ENCODE measurements at regions not wholly inside any gene's neighbourhood (a gene's known extent, or its start where the extent isn't known, plus 50 kb on each side); places are given as distances from the start of the nearest gene placed in this dataset.

DNA sequence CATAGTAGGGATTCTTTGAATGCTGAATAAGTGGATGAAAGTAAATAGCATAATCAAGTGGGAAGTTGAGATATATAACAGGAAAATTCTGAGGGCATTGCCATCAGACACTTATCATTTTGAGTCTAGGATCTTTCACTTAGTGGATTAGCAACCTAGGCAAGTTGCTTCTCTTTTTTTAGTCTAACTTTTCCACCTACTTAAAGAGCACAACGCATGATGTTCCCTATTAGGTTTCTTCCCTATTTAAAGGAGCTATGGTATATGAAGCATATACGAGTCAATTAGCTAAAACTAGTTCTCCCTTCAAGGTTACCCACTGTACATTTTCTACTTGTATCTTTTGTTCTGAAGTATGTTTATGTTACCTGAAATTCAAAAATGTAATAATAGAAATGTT lies 67.1 kb upstream of the HS3ST1 start:
- no peak overlapping the region for H2AFZ ChIP-seq (ENCODE audit: low read depth, low read length, poor library complexity, severe bottlenecking)
- H3K9ac ChIP-seq (ENCODE audit: low read length) = peak overlapping the region; percentile 63
- no TSS peak for BruUV-seq (replicated peaks)
- no peaks in the 10 kb centered on the region for H3K9me3 ChIP-seq (ENCODE audit: control insufficient read depth in 1 of 2, insufficient read depth in 1 of 2, low read depth in 1 of 2, low read length in 2 of 2)
- H3K9me2 ChIP-seq (ENCODE audit: insufficient read depth) = no peaks in the 10 kb centered on the region
- peaks cover 24 to 44% of the 10 kb centered on the region in 2 experiments for H3K4me1 ChIP-seq (ENCODE audit: control insufficient read depth in 1 of 2, insufficient read depth in 2 of 2, low read length in 2 of 2)
- RAD21 ChIA-PET (ENCODE audit: low non-redundant PET in 1 of 2, low total read pairs in 2 of 2, uncharacterized antibody in 2 of 2, unreplicated experiment in 2 of 2) = no interaction called here
- TF ChIP-seq ELF1 (IDR thresholded peaks at IDR 0.05; ENCODE audit: borderline replicate concordance, low read depth) (no peak), YY1 (IDR thresholded peaks at IDR 0.05; ENCODE audit: extremely low read depth, insufficient replicate concordance, low read depth, low read length) (no peak), FOSL1 (IDR thresholded peaks at IDR 0.05; ENCODE audit: low read depth) (no peak), ZNF274 (IDR thresholded peaks at IDR 0.05; ENCODE audit: low read depth, low read length) (no peak), SP1 (IDR thresholded peaks at IDR 0.05; ENCODE audit: low read depth) (no peak), EZH2phosphoT487 (IDR thresholded peaks at IDR 0.05; ENCODE audit: borderline replicate concordance) (no peak), TCF7L2 (IDR thresholded peaks at IDR 0.05; ENCODE audit: borderline replicate concordance, extremely low read depth, insufficient read depth, insufficient read length) (no peak), SIN3A (IDR thresholded peaks at IDR 0.05; ENCODE audit: low read depth) (no peak), EGR1 (IDR thresholded peaks at IDR 0.05; ENCODE audit: low read depth) (no peak), POLR2A (IDR thresholded peaks at IDR 0.05; ENCODE audit: borderline replicate concordance, extremely low read depth, insufficient read depth, insufficient read length) (no peak)
- TF ChIP-seq, protein P1, sequence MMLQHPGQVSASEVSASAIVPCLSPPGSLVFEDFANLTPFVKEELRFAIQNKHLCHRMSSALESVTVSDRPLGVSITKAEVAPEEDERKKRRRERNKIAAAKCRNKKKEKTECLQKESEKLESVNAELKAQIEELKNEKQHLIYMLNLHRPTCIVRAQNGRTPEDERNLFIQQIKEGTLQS (IDR thresholded peaks at IDR 0.05) = no peak
- DNase-seq (ENCODE audit: low read depth, low spot score) (no peak), ATAC-seq (no peak)
- no peaks in the 10 kb centered on the region for H3K27me3 ChIP-seq (ENCODE audit: insufficient read depth, low read length)
- no peaks in the 10 kb centered on the region for H3K36me3 ChIP-seq (ENCODE audit: control insufficient read depth in 1 of 2, insufficient read depth in 2 of 2, low read length in 2 of 2)
- H3K4me3 ChIP-seq (replicated peaks in 1 of 2; ENCODE audit: low read depth in 1 of 2, low read length in 2 of 2) = no peak overlapping the region
- no peaks in the 10 kb centered on the region for H3K79me2 ChIP-seq (ENCODE audit: insufficient read depth, low read length)
- H3K4me2 ChIP-seq (ENCODE audit: low read length) = peak overlapping the region; percentile 66
- CTCF ChIA-PET = no interaction called here
- H3K27ac ChIP-seq (ENCODE audit: low read depth, low read length) = peak overlapping the region; percentile 72; the same call in 1 of the 2 replicates
- intact Hi-C loops (cut with micrococcal nuclease) = loop anchor here (2.0 kb wide), 1 partner anchor 67 kb away; the partner anchor contains the start of gene HS3ST1
- H4K20me1 ChIP-seq (ENCODE audit: insufficient read depth) = no peaks in the 10 kb centered on the region
- POLR2A ChIA-PET = interaction anchor here (0.8 to 1.2 kb wide), 3 partner anchors 11 to 136 kb away, joined by 3 to 5 read pairs (median 3); no protein-coding TSS in a partner anchor

DNA sequence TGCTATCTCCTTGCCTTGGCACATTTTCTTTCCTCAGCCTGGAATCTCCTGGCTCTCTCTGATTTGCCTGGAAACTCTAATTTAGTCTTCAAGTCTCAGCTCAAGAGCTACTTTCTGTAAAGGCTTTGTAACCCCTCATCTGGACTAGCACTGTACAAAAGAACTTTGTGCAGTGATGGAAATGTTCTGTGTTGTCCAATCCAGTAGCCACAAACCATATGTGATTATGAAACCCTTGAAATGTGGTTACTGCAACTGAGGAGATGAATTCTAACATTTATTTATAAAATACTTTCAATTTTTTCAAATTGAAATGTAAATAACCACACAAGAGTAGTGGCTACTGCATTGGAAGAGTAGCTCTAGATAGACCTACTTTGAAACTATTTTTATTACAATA lies 66.6 kb upstream of the HS3ST1 start:
- DNase-seq (ENCODE audit: low read depth, low spot score) = no peak
- peak overlapping the region; percentile 72; the same call in 1 of the 2 replicates for H3K27ac ChIP-seq (ENCODE audit: low read depth, low read length)
- H3K4me1 ChIP-seq (ENCODE audit: control insufficient read depth in 1 of 2, insufficient read depth in 2 of 2, low read length in 2 of 2) = peaks cover 24 to 45% of the 10 kb centered on the region in 2 experiments
- no peak overlapping the region for H3K4me2 ChIP-seq (ENCODE audit: low read length)
- H3K79me2 ChIP-seq (ENCODE audit: insufficient read depth, low read length) = no peaks in the 10 kb centered on the region
- H3K36me3 ChIP-seq (ENCODE audit: control insufficient read depth in 1 of 2, insufficient read depth in 2 of 2, low read length in 2 of 2) = no peaks in the 10 kb centered on the region
- ChIA-PET CTCF (no interaction called here), RAD21 (ENCODE audit: low non-redundant PET in 1 of 2, low total read pairs in 2 of 2, uncharacterized antibody in 2 of 2, unreplicated experiment in 2 of 2) (no interaction called here), POLR2A (interaction anchor here (1.0 to 1.2 kb wide), 4 partner anchors 11 to 138 kb away, joined by 3 read pairs; no protein-coding TSS in a partner anchor)
- H4K20me1 ChIP-seq (ENCODE audit: insufficient read depth) = no peaks in the 10 kb centered on the region
- H3K9ac ChIP-seq (ENCODE audit: low read length) = peak overlapping the region; percentile 63; the same call in 1 of the 2 replicates
- H3K9me3 ChIP-seq (ENCODE audit: control insufficient read depth in 1 of 2, insufficient read depth in 1 of 2, low read depth in 1 of 2, low read length in 2 of 2) = no peaks in the 10 kb centered on the region
- no peaks in the 10 kb centered on the region for H3K9me2 ChIP-seq (ENCODE audit: insufficient read depth)
- H3K27me3 ChIP-seq (ENCODE audit: insufficient read depth, low read length) = no peaks in the 10 kb centered on the region
- H3K4me3 ChIP-seq (replicated peaks in 1 of 2; ENCODE audit: low read depth in 1 of 2, low read length in 2 of 2) = no peak overlapping the region
- H2AFZ ChIP-seq (ENCODE audit: low read depth, low read length, poor library complexity, severe bottlenecking) = no peak overlapping the region
- no peak for ATAC-seq
- BruUV-seq (replicated peaks) = no TSS peak
- intact Hi-C loops (cut with micrococcal nuclease) = no loop called here
- TF ChIP-seq, protein P2, sequence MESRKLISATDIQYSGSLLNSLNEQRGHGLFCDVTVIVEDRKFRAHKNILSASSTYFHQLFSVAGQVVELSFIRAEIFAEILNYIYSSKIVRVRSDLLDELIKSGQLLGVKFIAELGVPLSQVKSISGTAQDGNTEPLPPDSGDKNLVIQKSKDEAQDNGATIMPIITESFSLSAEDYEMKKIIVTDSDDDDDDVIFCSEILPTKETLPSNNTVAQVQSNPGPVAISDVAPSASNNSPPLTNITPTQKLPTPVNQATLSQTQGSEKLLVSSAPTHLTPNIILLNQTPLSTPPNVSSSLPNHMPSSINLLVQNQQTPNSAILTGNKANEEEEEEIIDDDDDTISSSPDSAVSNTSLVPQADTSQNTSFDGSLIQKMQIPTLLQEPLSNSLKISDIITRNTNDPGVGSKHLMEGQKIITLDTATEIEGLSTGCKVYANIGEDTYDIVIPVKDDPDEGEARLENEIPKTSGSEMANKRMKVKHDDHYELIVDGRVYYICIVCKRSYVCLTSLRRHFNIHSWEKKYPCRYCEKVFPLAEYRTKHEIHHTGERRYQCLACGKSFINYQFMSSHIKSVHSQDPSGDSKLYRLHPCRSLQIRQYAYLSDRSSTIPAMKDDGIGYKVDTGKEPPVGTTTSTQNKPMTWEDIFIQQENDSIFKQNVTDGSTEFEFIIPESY (IDR thresholded peaks at IDR 0.05; ENCODE audit: extremely low read depth, insufficient replicate concordance, low read length) = no peak
- no peak for TF ChIP-seq POLR2AphosphoS5 (IDR thresholded peaks at IDR 0.05; ENCODE audit: low read depth, low read length)
- no peak for TF ChIP-seq EZH2 (IDR thresholded peaks at IDR 0.05)
- TF ChIP-seq YY1 (IDR thresholded peaks at IDR 0.05; ENCODE audit: extremely low read depth, insufficient replicate concordance, low read depth, low read length) = no peak
- TF ChIP-seq EZH2phosphoT487 (IDR thresholded peaks at IDR 0.05; ENCODE audit: borderline replicate concordance) = no peak
- TF ChIP-seq JUND (IDR thresholded peaks at IDR 0.05) = no peak
- no peak for TF ChIP-seq FOSL1 (IDR thresholded peaks at IDR 0.05; ENCODE audit: low read depth)
- TF ChIP-seq, protein P3, sequence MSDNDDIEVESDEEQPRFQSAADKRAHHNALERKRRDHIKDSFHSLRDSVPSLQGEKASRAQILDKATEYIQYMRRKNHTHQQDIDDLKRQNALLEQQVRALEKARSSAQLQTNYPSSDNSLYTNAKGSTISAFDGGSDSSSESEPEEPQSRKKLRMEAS (IDR thresholded peaks at IDR 0.05) = no peak
- TF ChIP-seq CEBPB (IDR thresholded peaks at IDR 0.05; ENCODE audit: low read depth) = no peak
